ENCODE measurements at regions not wholly inside any gene's neighbourhood (a gene's known extent, or its start where the extent isn't known, plus 50 kb on each side); places are given as distances from the start of the nearest gene placed in this dataset.

DNA sequence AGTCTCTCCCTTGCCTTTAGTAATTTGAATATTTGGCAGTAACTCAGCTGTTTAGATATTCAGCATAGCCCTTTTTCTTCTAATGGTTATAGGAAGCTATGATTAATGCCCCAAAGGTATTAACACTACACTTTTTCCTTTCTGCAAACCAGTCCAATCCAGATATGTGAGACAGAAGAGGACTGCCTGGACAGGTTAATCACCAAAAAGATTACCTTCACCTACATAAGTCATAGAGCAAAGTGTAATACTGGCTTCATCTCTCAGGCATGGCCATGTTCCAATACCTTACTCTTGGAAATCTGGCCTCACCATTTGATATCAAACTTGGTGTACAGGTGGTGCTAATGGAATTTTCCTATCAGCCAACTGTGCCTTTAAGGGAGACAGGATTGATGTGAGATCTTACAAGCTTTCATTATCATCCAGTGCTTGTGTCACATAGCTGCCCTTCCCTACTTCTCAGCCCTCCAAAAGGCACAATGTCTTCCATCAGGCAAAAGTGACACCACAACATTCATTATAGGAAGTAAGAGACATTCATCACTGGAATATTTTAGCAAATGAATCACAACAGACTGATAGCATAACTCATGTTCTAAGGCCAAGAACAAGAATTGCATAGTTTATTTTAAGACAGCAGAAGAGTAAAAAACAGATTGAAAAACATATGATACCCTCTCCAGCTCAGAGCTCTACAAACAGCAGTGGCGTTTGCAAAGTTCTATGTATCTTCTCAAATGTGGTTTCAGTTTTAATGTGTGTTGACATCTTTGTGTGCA lies 91.2 kb upstream of the PAM start:
- no peak overlapping the region for H3K27ac ChIP-seq (ENCODE audit: low read depth, low read length)
- no peak for FAIRE-seq

DNA sequence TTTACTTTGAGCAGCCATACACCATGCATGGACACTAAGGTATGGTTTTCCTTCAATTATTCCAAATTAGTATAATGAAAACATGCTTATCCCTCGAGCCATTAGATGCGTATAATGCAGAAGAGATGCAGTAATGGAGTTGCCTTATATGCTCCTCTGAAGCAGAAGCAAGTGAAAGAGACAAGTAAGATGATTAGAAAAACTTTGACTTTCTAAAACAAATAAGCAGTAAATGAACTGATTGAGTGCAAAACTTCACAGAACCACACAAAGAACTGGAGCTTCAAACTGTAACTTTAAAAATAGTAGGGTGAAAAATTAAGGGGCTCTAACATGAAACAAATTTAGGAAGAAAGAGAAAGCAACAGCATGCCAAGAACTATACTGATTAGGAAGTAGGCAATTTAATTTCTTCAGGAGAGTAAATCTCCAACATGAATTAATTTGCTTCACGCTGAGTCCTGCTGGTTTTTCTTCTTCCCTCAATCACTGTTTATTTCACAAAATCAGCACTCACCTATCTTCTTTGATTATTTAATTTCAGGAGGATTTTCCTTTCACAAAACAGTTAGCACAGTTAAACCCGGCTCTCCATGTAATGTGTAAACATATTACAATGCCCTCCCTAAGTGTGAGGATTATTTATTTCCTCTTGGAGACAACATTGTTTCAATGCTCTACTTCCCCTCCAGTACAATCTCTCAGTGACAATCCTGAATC lies 90.3 kb upstream of the PAM start:
- no peaks in the 10 kb centered on the region for H3K36me3 ChIP-seq (ENCODE audit: insufficient read depth, low read length)
- no peak overlapping the region for H3K4me3 ChIP-seq (ENCODE audit: insufficient read depth, low read depth, low read length)
- Mint-ChIP-seq H3K4me3 (ENCODE audit: unreplicated experiment) (no peak overlapping the region), H3K4me1 (ENCODE audit: low read depth, unreplicated experiment) (no peaks in the 10 kb centered on the region), H3K27ac (ENCODE audit: unreplicated experiment) (no peak overlapping the region), H3K9me3 (ENCODE audit: unreplicated experiment) (no peaks in the 10 kb centered on the region), H3K27me3 (ENCODE audit: low read depth, unreplicated experiment) (peaks cover 2% of the 10 kb centered on the region), H3K36me3 (ENCODE audit: low read depth, unreplicated experiment) (no peaks in the 10 kb centered on the region)
- H2AFZ ChIP-seq (ENCODE audit: low read depth, low read length): no peak overlapping the region
- no peak overlapping the region for H3K27ac ChIP-seq (ENCODE audit: low read depth, low read length)
- DNase-seq (ENCODE audit: low read depth) (no peak), FAIRE-seq (no peak)
- TF ChIP-seq, protein P1, sequence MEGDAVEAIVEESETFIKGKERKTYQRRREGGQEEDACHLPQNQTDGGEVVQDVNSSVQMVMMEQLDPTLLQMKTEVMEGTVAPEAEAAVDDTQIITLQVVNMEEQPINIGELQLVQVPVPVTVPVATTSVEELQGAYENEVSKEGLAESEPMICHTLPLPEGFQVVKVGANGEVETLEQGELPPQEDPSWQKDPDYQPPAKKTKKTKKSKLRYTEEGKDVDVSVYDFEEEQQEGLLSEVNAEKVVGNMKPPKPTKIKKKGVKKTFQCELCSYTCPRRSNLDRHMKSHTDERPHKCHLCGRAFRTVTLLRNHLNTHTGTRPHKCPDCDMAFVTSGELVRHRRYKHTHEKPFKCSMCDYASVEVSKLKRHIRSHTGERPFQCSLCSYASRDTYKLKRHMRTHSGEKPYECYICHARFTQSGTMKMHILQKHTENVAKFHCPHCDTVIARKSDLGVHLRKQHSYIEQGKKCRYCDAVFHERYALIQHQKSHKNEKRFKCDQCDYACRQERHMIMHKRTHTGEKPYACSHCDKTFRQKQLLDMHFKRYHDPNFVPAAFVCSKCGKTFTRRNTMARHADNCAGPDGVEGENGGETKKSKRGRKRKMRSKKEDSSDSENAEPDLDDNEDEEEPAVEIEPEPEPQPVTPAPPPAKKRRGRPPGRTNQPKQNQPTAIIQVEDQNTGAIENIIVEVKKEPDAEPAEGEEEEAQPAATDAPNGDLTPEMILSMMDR (IDR thresholded peaks at IDR 0.05; ENCODE audit: insufficient read depth, low read depth, low read length): no peak
- TF ChIP-seq EZH2 (IDR thresholded peaks at IDR 0.05; ENCODE audit: insufficient read depth, low read length): no peak
- peaks cover 3% of the 10 kb centered on the region for H3K27me3 ChIP-seq (ENCODE audit: insufficient read depth, low read length)
- no peaks in the 10 kb centered on the region for H4K20me1 ChIP-seq (ENCODE audit: insufficient read depth, low read length)
- no peaks in the 10 kb centered on the region for H3K79me2 ChIP-seq (ENCODE audit: insufficient read depth, low read length)
- H3K4me2 ChIP-seq (ENCODE audit: low read length): peak overlapping the region; percentile 22
- no peaks in the 10 kb centered on the region for H3K9me3 ChIP-seq (ENCODE audit: insufficient read depth, low read depth, low read length)
- no peak overlapping the region for H3K9ac ChIP-seq (ENCODE audit: low read length)
- H3K4me1 ChIP-seq (ENCODE audit: insufficient read depth, low read length): no peaks in the 10 kb centered on the region

More for the DNA sequence above, 91.2 kb upstream of the PAM start:
- no peak overlapping the region for H3K9ac ChIP-seq (ENCODE audit: low read length)
- Mint-ChIP-seq H3K4me1 (ENCODE audit: low read depth, unreplicated experiment) (no peaks in the 10 kb centered on the region), H3K9me3 (ENCODE audit: unreplicated experiment) (no peaks in the 10 kb centered on the region), H3K27ac (ENCODE audit: unreplicated experiment) (no peak overlapping the region), H3K36me3 (ENCODE audit: low read depth, unreplicated experiment) (no peaks in the 10 kb centered on the region), H3K27me3 (ENCODE audit: low read depth, unreplicated experiment) (peaks cover 2% of the 10 kb centered on the region), H3K4me3 (ENCODE audit: unreplicated experiment) (no peak overlapping the region)
- TF ChIP-seq EZH2 (IDR thresholded peaks at IDR 0.05; ENCODE audit: insufficient read depth, low read length): no peak
- TF ChIP-seq, protein P1 (IDR thresholded peaks at IDR 0.05; ENCODE audit: insufficient read depth, low read depth, low read length): no peak
- H3K79me2 ChIP-seq (ENCODE audit: insufficient read depth, low read length): no peaks in the 10 kb centered on the region
- H3K27me3 ChIP-seq (ENCODE audit: insufficient read depth, low read length): peaks cover 3% of the 10 kb centered on the region
- H3K4me2 ChIP-seq (ENCODE audit: low read length): peak overlapping the region; percentile 22
- no peak overlapping the region for H2AFZ ChIP-seq (ENCODE audit: low read depth, low read length)
- no peaks in the 10 kb centered on the region for H3K4me1 ChIP-seq (ENCODE audit: insufficient read depth, low read length)
- no peak overlapping the region for H3K4me3 ChIP-seq (ENCODE audit: insufficient read depth, low read depth, low read length)
- DNase-seq (ENCODE audit: low read depth): peak; percentile 38
- H4K20me1 ChIP-seq (ENCODE audit: insufficient read depth, low read length): no peaks in the 10 kb centered on the region
- no peaks in the 10 kb centered on the region for H3K36me3 ChIP-seq (ENCODE audit: insufficient read depth, low read length)
- no peaks in the 10 kb centered on the region for H3K9me3 ChIP-seq (ENCODE audit: insufficient read depth, low read depth, low read length)
